Body of pancreas (tissue), 4 donors: ENCODE measurements at regions not wholly inside any gene's neighbourhood (a gene's known extent, or its start where the extent isn't known, plus 50 kb on each side); places are given as distances from the start of the nearest gene placed in this dataset.

Experiments used
- POLR2A ChIP-seq, 3 donors: fragments of 450-650 bp; IDR thresholded peaks; one replicate each; pipeline ENCODE4 v1.6.1; 2016; ENCODE audit warnings: antibody characterized with exemption in 3 of 3, mild to moderate bottlenecking in 2 of 3
- TF ChIP-seq, protein P1 (sequence below), 7 experiments: fragments of 450-650 bp in 4 of 7; fragments of 200-600 bp in 3 of 7; sonication (generic) in 3 of 7; IDR thresholded peaks; one replicate each; pipeline ENCODE4 v1.5.1; 2016 to 2019; ENCODE audit warnings: antibody characterized with exemption in 7 of 7

DNA sequence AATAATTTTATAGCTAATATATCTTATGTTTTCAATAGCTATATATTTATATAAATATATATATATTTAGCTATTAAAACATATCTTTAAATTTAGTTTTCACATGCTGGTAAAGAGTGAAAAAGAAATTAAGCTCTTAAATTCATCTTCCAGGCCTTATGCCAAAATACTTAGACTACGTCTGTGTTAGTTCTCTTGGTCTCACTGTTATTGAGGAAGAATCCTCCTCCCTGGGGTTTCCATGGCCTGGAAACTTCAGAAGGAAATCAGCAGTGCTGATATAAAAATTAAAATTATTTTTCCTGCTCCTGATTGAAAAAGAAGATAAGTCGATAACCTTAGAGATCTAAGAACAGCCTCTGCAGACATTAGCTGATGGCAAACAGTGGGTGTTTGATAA is 225.1 kb upstream of the LMCD1 start:
- TF ChIP-seq POLR2A (IDR thresholded peaks at IDR 0.05) = no peak
- TF ChIP-seq, protein P1, sequence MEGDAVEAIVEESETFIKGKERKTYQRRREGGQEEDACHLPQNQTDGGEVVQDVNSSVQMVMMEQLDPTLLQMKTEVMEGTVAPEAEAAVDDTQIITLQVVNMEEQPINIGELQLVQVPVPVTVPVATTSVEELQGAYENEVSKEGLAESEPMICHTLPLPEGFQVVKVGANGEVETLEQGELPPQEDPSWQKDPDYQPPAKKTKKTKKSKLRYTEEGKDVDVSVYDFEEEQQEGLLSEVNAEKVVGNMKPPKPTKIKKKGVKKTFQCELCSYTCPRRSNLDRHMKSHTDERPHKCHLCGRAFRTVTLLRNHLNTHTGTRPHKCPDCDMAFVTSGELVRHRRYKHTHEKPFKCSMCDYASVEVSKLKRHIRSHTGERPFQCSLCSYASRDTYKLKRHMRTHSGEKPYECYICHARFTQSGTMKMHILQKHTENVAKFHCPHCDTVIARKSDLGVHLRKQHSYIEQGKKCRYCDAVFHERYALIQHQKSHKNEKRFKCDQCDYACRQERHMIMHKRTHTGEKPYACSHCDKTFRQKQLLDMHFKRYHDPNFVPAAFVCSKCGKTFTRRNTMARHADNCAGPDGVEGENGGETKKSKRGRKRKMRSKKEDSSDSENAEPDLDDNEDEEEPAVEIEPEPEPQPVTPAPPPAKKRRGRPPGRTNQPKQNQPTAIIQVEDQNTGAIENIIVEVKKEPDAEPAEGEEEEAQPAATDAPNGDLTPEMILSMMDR (IDR thresholded peaks at IDR 0.05) = no peak
